ENCODE measurements at regions not wholly inside any gene's neighbourhood (a gene's known extent, or its start where the extent isn't known, plus 50 kb on each side); places are given as distances from the start of the nearest gene placed in this dataset.

DNA sequence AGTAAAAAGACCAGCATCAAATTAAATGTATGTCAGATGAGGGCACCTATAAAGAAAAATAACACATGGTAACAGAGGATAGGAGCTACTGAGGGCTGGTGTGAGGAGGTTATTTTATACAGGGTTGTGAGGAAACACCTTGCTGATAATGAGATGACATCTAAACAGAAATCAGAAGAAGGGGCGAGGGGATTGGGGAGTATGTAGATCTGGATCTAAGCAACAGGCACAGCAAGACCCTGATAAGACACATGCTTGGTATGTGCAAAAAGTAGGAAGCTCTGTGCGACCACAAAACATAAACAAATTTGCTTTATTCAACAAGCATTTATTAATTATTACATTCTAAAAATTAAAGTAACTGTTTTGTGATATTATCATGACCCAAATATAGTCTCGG, 295.4 kb downstream of the ZEB2 start:
- Histone ChIP-seq H4K8ac (replicated peaks; ENCODE audit: insufficient read length, low read depth, low read length) (no peak overlapping the region), H3K4me2 (ENCODE audit: insufficient read depth, insufficient read length, low read length) (no peak overlapping the region), H4K91ac (ENCODE audit: insufficient read length, low read depth, low read length) (no peak overlapping the region), H3K9me3 (ENCODE audit: control insufficient read depth, low read depth, low read length) (no peaks in the 10 kb centered on the region), H4K5ac (ENCODE audit: insufficient read length, low read depth, low read length) (no peak overlapping the region), H2BK20ac (ENCODE audit: low read depth, low read length, poor library complexity, severe bottlenecking) (no peak overlapping the region), H3K79me1 (ENCODE audit: insufficient read depth, low read depth, low read length, poor library complexity, severe bottlenecking) (no peaks in the 10 kb centered on the region), H3T11ph (ENCODE audit: low read length) (no peak overlapping the region), H2AFZ (ENCODE audit: low read length) (no peak overlapping the region), H3K23ac (ENCODE audit: insufficient read length, low read depth, low read length) (no peak overlapping the region), H3K27ac (ENCODE audit: insufficient read length, low read depth, low read length) (no peak overlapping the region), H3K4ac (ENCODE audit: low read depth, low read length) (no peak overlapping the region), H3K18ac (ENCODE audit: insufficient read length, low read depth, low read length) (no peak overlapping the region), H2BK5ac (ENCODE audit: insufficient read length, low read length) (no peak overlapping the region), H3K27me3 (ENCODE audit: insufficient read depth, low read length) (no peaks in the 10 kb centered on the region), H4K20me1 (ENCODE audit: control insufficient read depth, insufficient read depth, insufficient read length) (no peaks in the 10 kb centered on the region), H3K56ac (ENCODE audit: insufficient read length, low read depth, low read length) (no peak overlapping the region), H3K23me2 (ENCODE audit: insufficient read length, low read depth, low read length, poor library complexity, severe bottlenecking) (no peaks in the 10 kb centered on the region), H2BK120ac (ENCODE audit: low read depth, low read length, poor library complexity, severe bottlenecking) (no peak overlapping the region), H3K14ac (ENCODE audit: insufficient read depth, low read length) (no peak overlapping the region), H2BK15ac (ENCODE audit: low read depth, low read length) (no peak overlapping the region), H2BK12ac (ENCODE audit: insufficient read length, low read depth, low read length) (no peak overlapping the region), H2AK5ac (ENCODE audit: insufficient read length, low read length) (no peak overlapping the region), H3K79me2 (ENCODE audit: insufficient read depth, low read length) (no peaks in the 10 kb centered on the region), H3K4me1 (ENCODE audit: insufficient read depth, low read length) (no peaks in the 10 kb centered on the region; the same call in 1 of the 2 replicates), H3K9ac (ENCODE audit: extremely low read depth, insufficient read length, low read length) (no peak overlapping the region)
- peaks cover 0 to 5% of the 10 kb centered on the region in 2 experiments; a peak in 1 of 4 replicates for H3K4me1 Mint-ChIP-seq
- DNase-seq, result no peak
- TF ChIP-seq, protein P1, sequence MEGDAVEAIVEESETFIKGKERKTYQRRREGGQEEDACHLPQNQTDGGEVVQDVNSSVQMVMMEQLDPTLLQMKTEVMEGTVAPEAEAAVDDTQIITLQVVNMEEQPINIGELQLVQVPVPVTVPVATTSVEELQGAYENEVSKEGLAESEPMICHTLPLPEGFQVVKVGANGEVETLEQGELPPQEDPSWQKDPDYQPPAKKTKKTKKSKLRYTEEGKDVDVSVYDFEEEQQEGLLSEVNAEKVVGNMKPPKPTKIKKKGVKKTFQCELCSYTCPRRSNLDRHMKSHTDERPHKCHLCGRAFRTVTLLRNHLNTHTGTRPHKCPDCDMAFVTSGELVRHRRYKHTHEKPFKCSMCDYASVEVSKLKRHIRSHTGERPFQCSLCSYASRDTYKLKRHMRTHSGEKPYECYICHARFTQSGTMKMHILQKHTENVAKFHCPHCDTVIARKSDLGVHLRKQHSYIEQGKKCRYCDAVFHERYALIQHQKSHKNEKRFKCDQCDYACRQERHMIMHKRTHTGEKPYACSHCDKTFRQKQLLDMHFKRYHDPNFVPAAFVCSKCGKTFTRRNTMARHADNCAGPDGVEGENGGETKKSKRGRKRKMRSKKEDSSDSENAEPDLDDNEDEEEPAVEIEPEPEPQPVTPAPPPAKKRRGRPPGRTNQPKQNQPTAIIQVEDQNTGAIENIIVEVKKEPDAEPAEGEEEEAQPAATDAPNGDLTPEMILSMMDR (conservative IDR thresholded peaks at IDR 0.05), result no peak
- no peaks in the 10 kb centered on the region for H3K9me3 Mint-ChIP-seq
- H3K27ac Mint-ChIP-seq, result no peak overlapping the region
- H3K27me3 Mint-ChIP-seq (ENCODE audit: low read depth), result no peaks in the 10 kb centered on the region
- H3K4me3 Mint-ChIP-seq, result no peak overlapping the region
- no CpG with 5 or more reads among the region's 3 CpGs for WGBS (ENCODE audit: extremely low coverage, insufficient read length, low lambda C conversion rate)
- no peaks in the 10 kb centered on the region for H3K36me3 Mint-ChIP-seq (ENCODE audit: insufficient read depth in 1 of 3, low read depth in 3 of 3)

Data from H9 (cell line).